ENCODE measurements at regions not wholly inside any gene's neighbourhood (a gene's known extent, or its start where the extent isn't known, plus 50 kb on each side); places are given as distances from the start of the nearest gene placed in this dataset.

GRCh38 chr14:46499521-46499920, 152.1 kb downstream of the RPL10L start:
- Histone ChIP-seq H3K27ac (no peak overlapping the region), H3K9me3 (no peaks in the 10 kb centered on the region), H3K4me3 (no peak overlapping the region), H3K27me3 (no peaks in the 10 kb centered on the region), H3K36me3 (no peaks in the 10 kb centered on the region), H3K4me1 (no peaks in the 10 kb centered on the region)
- DNase-seq, result no peak
- TF ChIP-seq POLR2A (IDR thresholded peaks at IDR 0.05), result no peak
- TF ChIP-seq, protein P1, sequence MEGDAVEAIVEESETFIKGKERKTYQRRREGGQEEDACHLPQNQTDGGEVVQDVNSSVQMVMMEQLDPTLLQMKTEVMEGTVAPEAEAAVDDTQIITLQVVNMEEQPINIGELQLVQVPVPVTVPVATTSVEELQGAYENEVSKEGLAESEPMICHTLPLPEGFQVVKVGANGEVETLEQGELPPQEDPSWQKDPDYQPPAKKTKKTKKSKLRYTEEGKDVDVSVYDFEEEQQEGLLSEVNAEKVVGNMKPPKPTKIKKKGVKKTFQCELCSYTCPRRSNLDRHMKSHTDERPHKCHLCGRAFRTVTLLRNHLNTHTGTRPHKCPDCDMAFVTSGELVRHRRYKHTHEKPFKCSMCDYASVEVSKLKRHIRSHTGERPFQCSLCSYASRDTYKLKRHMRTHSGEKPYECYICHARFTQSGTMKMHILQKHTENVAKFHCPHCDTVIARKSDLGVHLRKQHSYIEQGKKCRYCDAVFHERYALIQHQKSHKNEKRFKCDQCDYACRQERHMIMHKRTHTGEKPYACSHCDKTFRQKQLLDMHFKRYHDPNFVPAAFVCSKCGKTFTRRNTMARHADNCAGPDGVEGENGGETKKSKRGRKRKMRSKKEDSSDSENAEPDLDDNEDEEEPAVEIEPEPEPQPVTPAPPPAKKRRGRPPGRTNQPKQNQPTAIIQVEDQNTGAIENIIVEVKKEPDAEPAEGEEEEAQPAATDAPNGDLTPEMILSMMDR (IDR thresholded peaks at IDR 0.05), result no peak

- TF ChIP-seq, protein P1 (IDR thresholded peaks at IDR 0.05), result no peak
- no peak for TF ChIP-seq POLR2A (IDR thresholded peaks at IDR 0.05)
- no peak overlapping the region for H3K4me3 ChIP-seq
Observed at GRCh38 chr14:46496409-46496808, 155.2 kb downstream of the RPL10L start.

GRCh38 chr14:46490238-46490685, 161.3 kb downstream of the RPL10L start:
- Histone ChIP-seq H3K4me1 (no peaks in the 10 kb centered on the region), H3K27me3 (no peaks in the 10 kb centered on the region), H3K4me3 (peak overlapping the region in 2 of 4 donors; percentile 4 to 17), H3K36me3 (no peaks in the 10 kb centered on the region), H3K27ac (no peak overlapping the region), H3K9me3 (no peaks in the 10 kb centered on the region)
- no peak for DNase-seq
- no peak for TF ChIP-seq POLR2A (IDR thresholded peaks at IDR 0.05)
- TF ChIP-seq, protein P1 (IDR thresholded peaks at IDR 0.05), result peak in 3 of 6 experiments; percentile 32 to 53 (median 32)

More at GRCh38 chr14:46496409-46496808, 155.2 kb downstream of the RPL10L start:
- H3K36me3 ChIP-seq, result no peaks in the 10 kb centered on the region
- no peak for DNase-seq
- H3K4me1 ChIP-seq, result no peaks in the 10 kb centered on the region
- no peak overlapping the region for H3K27ac ChIP-seq
- no peaks in the 10 kb centered on the region for H3K27me3 ChIP-seq
- no peaks in the 10 kb centered on the region for H3K9me3 ChIP-seq

- no peak for TF ChIP-seq POLR2A (IDR thresholded peaks at IDR 0.05)
- TF ChIP-seq, protein P1 (IDR thresholded peaks at IDR 0.05), result no peak
- H3K27ac ChIP-seq, result no peak overlapping the region
- H3K4me1 ChIP-seq, result no peaks in the 10 kb centered on the region
- H3K36me3 ChIP-seq, result no peaks in the 10 kb centered on the region
- DNase-seq, result no peak
- no peak overlapping the region for H3K4me3 ChIP-seq
- no peaks in the 10 kb centered on the region for H3K9me3 ChIP-seq
- no peaks in the 10 kb centered on the region for H3K27me3 ChIP-seq
Observed at GRCh38 chr14:46488374-46488773, 163.2 kb downstream of the RPL10L start.

DNA sequence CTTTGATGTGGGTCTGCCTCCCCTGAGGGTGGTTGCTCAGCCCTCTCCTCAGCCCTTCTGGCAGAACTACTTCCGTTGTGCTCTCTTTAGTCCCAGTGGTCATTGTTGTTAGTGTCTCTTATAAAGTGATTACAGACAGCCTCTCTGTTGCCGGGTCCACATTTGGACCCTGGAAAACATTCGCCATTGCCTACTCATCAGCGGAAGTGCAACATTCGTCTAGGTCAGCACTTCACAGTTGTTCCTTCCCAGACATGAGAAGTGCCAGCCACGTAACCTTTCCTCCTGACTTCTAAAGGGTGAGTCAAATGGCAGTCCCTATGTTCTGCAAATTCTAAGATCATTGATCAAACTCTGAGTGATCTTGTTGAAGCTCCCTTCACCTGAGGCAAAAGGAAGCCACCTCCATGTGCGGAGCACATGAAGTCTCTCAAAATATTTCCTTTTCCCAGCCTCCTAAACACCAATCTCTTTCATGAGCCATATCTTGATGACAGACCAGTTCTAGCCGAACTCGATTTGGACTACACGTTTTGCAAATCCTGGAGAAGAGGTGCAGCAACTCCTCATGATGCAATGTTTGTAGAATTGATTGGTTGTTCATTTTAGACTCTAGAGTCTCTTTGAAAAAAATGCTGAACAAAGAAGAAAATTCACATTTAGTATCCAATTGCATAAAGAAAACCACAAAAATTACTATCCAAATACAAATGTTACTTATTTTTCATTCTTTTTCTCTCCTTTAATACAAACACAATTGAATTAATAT, 163.8 kb downstream of the RPL10L start:
- H3K9me3 ChIP-seq, result no peaks in the 10 kb centered on the region
- no peaks in the 10 kb centered on the region for H3K4me1 ChIP-seq
- no peak overlapping the region for H3K27ac ChIP-seq
- no peaks in the 10 kb centered on the region for H3K36me3 ChIP-seq
- TF ChIP-seq, protein P1 (IDR thresholded peaks at IDR 0.05), result no peak
- no peak for TF ChIP-seq POLR2A (IDR thresholded peaks at IDR 0.05)
- H3K4me3 ChIP-seq, result no peak overlapping the region
- H3K27me3 ChIP-seq, result no peaks in the 10 kb centered on the region
- DNase-seq, result no peak

Measured in Peyer's patch (tissue), 4 donors.